ENCODE measurements at regions not wholly inside any gene's neighbourhood (a gene's known extent, or its start where the extent isn't known, plus 50 kb on each side); places are given as distances from the start of the nearest gene placed in this dataset.

GRCh38 chr22:22704156-22704946 is 59.9 kb downstream of the GGTLC2 start:
- TF ChIP-seq CTCF (conservative IDR thresholded peaks at IDR 0.05) (no peak), EZH2 (IDR thresholded peaks at IDR 0.05; ENCODE audit: low read depth) (no peak)

Measured in PC-9 (cell line).